MM.1S (cell line): ENCODE measurements at regions not wholly inside any gene's neighbourhood (a gene's known extent, or its start where the extent isn't known, plus 50 kb on each side); places are given as distances from the start of the nearest gene placed in this dataset.

Experiments used
- CTCF ChIP-seq: fragments of 300-600 bp; sonication (generic); IDR thresholded peaks from 2 replicates; pipeline ENCODE4 v1.5.1; 2016; ENCODE audit warnings: antibody characterized with exemption, low read length, mixed read lengths
- EZH2 ChIP-seq: fragments of 300-600 bp; sonication (generic); optimal IDR thresholded peaks from 2 replicates; pipeline ENCODE3; 2017; ENCODE audit warnings: low read depth, mild to moderate bottlenecking, antibody characterized with exemption, low read length, mixed read lengths
- EZH2phosphoT487 ChIP-seq: fragments of 300-600 bp; sonication (generic); IDR thresholded peaks from 2 replicates; pipeline ENCODE4 v1.6.1; 2018; ENCODE audit warnings: antibody characterized with exemption, low read length

GRCh38 chr6:106757267-106757666 is 127.9 kb downstream of the QRSL1 start:
- no peak for TF ChIP-seq CTCF
- no peak for TF ChIP-seq EZH2phosphoT487
- no peak for TF ChIP-seq EZH2
